ENCODE measurements at regions not wholly inside any gene's neighbourhood (a gene's known extent, or its start where the extent isn't known, plus 50 kb on each side); places are given as distances from the start of the nearest gene placed in this dataset.
"Not testable (repeated sequence)": the region's sequence is repeated elsewhere in the genome, so short reads cannot be mapped to it uniquely, and the experiment has no call there.

- Histone ChIP-seq H3K4me3 (ENCODE audit: low read depth, low read length, poor library complexity, severe bottlenecking) (no peak overlapping the region), H3K27me3 (ENCODE audit: insufficient read depth, low read length) (no peaks in the 10 kb centered on the region), H3K79me2 (ENCODE audit: insufficient read depth, low read length) (no peaks in the 10 kb centered on the region), H3K9ac (ENCODE audit: low read length) (no peak overlapping the region), H3K36me3 (ENCODE audit: insufficient read depth, low read length) (no peaks in the 10 kb centered on the region), H3K4me2 (ENCODE audit: low read length) (no peak overlapping the region), H4K20me1 (ENCODE audit: insufficient read depth, low read length) (no peaks in the 10 kb centered on the region), H2AFZ (ENCODE audit: low read length) (no peak overlapping the region), H3K4me1 (ENCODE audit: insufficient read depth, low read length, severe bottlenecking) (no peaks in the 10 kb centered on the region), H3F3A (ENCODE audit: insufficient read depth, low read length) (no peaks in the 10 kb centered on the region), H3K27ac (ENCODE audit: low read depth, low read length, poor library complexity, severe bottlenecking) (no peak overlapping the region), H3K9me2 (ENCODE audit: low read depth, low read length) (no peaks in the 10 kb centered on the region), H3K9me3 (ENCODE audit: low read length) (no peaks in the 10 kb centered on the region)
- TF ChIP-seq CTCF (IDR thresholded peaks at IDR 0.05; ENCODE audit: low read length) (no peak), EZH2 (IDR thresholded peaks at IDR 0.05; ENCODE audit: borderline replicate concordance, low read length) (no peak)
Measured at GRCh38 chr16:52920331-52920730, 132.4 kb downstream of the CHD9NB start.

DNA sequence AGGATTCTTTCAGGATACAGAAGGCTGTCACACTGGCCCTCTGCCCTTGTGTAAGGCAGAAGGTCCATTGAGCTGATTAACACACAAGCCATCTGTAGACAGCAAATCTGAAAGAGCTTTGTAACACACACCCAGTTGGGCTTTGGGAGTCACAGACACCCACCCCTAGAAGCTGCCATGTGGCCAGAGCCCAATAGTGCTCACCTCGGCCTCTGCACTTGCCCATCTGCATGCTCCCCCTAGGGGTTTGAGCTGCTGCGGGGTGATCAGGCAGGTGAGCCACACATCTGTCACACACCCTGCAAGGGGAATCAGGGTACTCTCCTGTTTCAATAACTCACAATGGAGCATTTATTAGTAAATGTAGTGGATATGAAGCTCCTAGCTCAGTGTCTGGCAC, 138.3 kb downstream of the CHD9NB start:
- Histone ChIP-seq H3K9me3 (ENCODE audit: low read length) (no peaks in the 10 kb centered on the region), H3K9me2 (ENCODE audit: low read depth, low read length) (no peaks in the 10 kb centered on the region), H3K27me3 (ENCODE audit: insufficient read depth, low read length) (no peaks in the 10 kb centered on the region), H3K4me1 (ENCODE audit: insufficient read depth, low read length, severe bottlenecking) (no peaks in the 10 kb centered on the region), H3F3A (ENCODE audit: insufficient read depth, low read length) (no peaks in the 10 kb centered on the region), H3K9ac (ENCODE audit: low read length) (no peak overlapping the region), H3K4me3 (ENCODE audit: low read depth, low read length, poor library complexity, severe bottlenecking) (no peak overlapping the region), H3K27ac (ENCODE audit: low read depth, low read length, poor library complexity, severe bottlenecking) (no peak overlapping the region), H3K79me2 (ENCODE audit: insufficient read depth, low read length) (no peaks in the 10 kb centered on the region), H4K20me1 (ENCODE audit: insufficient read depth, low read length) (no peaks in the 10 kb centered on the region), H3K4me2 (ENCODE audit: low read length) (no peak overlapping the region), H3K36me3 (ENCODE audit: insufficient read depth, low read length) (no peaks in the 10 kb centered on the region), H2AFZ (ENCODE audit: low read length) (no peak overlapping the region)
- TF ChIP-seq EZH2 (IDR thresholded peaks at IDR 0.05; ENCODE audit: borderline replicate concordance, low read length) = no peak
- no peak for TF ChIP-seq CTCF (IDR thresholded peaks at IDR 0.05; ENCODE audit: low read length)

DNA sequence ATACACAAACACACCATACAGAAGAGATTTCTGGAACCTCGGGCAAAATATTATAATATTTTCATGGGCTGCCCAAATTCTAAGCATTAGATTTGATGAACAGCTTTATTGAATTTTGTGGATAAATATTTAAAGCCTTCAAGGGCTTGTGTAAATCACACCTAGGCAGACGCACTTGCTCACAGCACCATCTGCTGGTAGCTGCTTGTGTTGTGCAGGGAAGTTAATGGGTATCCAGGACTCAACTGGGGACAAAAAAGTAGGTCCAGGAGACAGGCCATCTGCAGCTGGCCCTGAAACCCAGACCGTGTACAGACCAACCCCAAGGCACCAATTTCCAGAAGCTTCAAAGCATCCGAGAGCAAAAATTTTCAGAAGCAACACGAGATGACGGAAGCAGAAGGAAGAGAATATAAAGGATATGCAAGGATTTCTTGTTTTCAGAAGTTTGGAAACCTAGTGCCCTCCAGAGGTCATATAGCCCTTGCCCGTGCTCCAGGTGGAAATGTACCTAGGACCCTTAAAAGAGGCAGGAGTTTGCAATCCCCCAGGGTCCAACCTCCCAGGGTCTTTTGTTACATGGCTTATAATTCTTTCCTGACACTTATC, 140.0 kb downstream of the CHD9NB start:
- no peak for TF ChIP-seq EZH2 (IDR thresholded peaks at IDR 0.05; ENCODE audit: borderline replicate concordance, low read length)
- peak; percentile 84 for TF ChIP-seq CTCF (IDR thresholded peaks at IDR 0.05; ENCODE audit: low read length)
- no peaks in the 10 kb centered on the region for H4K20me1 ChIP-seq (ENCODE audit: insufficient read depth, low read length)
- no peak overlapping the region for H3K9ac ChIP-seq (ENCODE audit: low read length)
- no peak overlapping the region for H3K4me2 ChIP-seq (ENCODE audit: low read length)
- no peaks in the 10 kb centered on the region for H3K9me2 ChIP-seq (ENCODE audit: low read depth, low read length)
- no peak overlapping the region for H3K4me3 ChIP-seq (ENCODE audit: low read depth, low read length, poor library complexity, severe bottlenecking)
- H3K27ac ChIP-seq (ENCODE audit: low read depth, low read length, poor library complexity, severe bottlenecking) = no peak overlapping the region
- no peaks in the 10 kb centered on the region for H3K9me3 ChIP-seq (ENCODE audit: low read length)
- no peak overlapping the region for H2AFZ ChIP-seq (ENCODE audit: low read length)
- H3K27me3 ChIP-seq (ENCODE audit: insufficient read depth, low read length) = no peaks in the 10 kb centered on the region
- H3K36me3 ChIP-seq (ENCODE audit: insufficient read depth, low read length) = no peaks in the 10 kb centered on the region
- H3K4me1 ChIP-seq (ENCODE audit: insufficient read depth, low read length, severe bottlenecking) = no peaks in the 10 kb centered on the region
- H3F3A ChIP-seq (ENCODE audit: insufficient read depth, low read length) = no peaks in the 10 kb centered on the region
- H3K79me2 ChIP-seq (ENCODE audit: insufficient read depth, low read length) = no peaks in the 10 kb centered on the region

DNA sequence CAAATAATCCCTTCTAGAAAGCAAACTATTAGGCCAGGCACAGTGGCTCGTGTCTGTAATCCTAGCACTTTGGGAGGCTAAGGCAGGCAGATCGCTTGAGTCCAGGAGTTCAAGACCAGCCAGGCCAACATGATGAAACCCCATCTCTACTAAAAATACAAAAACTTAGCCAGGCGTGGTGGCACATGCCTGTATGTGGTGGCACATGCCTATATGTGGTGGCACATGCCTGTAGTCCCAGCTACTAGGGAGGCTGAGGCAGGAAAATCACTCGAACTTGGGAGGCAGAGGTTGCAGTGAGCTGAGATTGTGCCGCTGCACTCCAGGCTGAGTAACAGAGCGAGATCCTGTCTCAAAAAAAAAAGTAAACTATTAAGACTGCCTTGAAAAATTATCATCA, 144.6 kb downstream of the CHD9NB start:
- H3K9me2 ChIP-seq (ENCODE audit: low read depth, low read length); H4K20me1 ChIP-seq (ENCODE audit: insufficient read depth, low read length); H3K27ac ChIP-seq (ENCODE audit: low read depth, low read length, poor library complexity, severe bottlenecking); H3K4me1 ChIP-seq (ENCODE audit: insufficient read depth, low read length, severe bottlenecking); H3K4me3 ChIP-seq (ENCODE audit: low read depth, low read length, poor library complexity, severe bottlenecking); H3K79me2 ChIP-seq (ENCODE audit: insufficient read depth, low read length); H3F3A ChIP-seq (ENCODE audit: insufficient read depth, low read length); H3K4me2 ChIP-seq (ENCODE audit: low read length); H2AFZ ChIP-seq (ENCODE audit: low read length); H3K9ac ChIP-seq (ENCODE audit: low read length); H3K27me3 ChIP-seq (ENCODE audit: insufficient read depth, low read length); H3K9me3 ChIP-seq (ENCODE audit: low read length); H3K36me3 ChIP-seq (ENCODE audit: insufficient read depth, low read length): not testable (repeated sequence)

All from OCI-LY1 (cell line).